ENCODE measurements at regions not wholly inside any gene's neighbourhood (a gene's known extent, or its start where the extent isn't known, plus 50 kb on each side); places are given as distances from the start of the nearest gene placed in this dataset.

DNA sequence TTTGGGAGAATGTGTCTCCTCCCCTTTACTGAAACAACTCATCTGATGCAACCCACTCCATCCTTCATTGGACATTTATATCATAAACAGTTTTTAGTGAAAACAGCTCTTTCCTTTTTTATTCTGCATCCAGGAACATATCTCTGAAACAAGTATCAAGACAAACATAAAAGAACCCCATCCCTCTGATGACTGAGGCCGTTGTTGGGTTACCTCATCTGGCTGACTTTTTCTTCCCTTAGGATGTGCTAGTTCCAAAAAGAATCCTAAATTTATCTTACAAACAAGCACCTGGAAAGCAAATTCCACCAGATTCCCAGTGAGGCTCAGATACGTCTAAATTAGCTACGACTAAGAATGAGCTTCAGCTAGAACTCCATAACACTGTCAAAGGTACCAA lies 483.7 kb upstream of the INTU start:
- no peak overlapping the region for H3K9ac ChIP-seq (ENCODE audit: low read length)
- no peaks in the 10 kb centered on the region for H3K9me3 ChIP-seq (ENCODE audit: insufficient read depth, low read depth, low read length)
- H3K27ac Mint-ChIP-seq (ENCODE audit: unreplicated experiment), result no peak overlapping the region
- no peaks in the 10 kb centered on the region for H4K20me1 ChIP-seq (ENCODE audit: insufficient read depth, low read length)
- H3K4me2 ChIP-seq (ENCODE audit: low read length), result no peak overlapping the region
- no peak for DNase-seq (ENCODE audit: low read depth)
- no peak overlapping the region for H3K4me3 Mint-ChIP-seq (ENCODE audit: unreplicated experiment)
- no peaks in the 10 kb centered on the region for H3K4me1 ChIP-seq (ENCODE audit: insufficient read depth, low read length)
- no peaks in the 10 kb centered on the region for H3K36me3 Mint-ChIP-seq (ENCODE audit: low read depth, unreplicated experiment)
- no peaks in the 10 kb centered on the region for H3K79me2 ChIP-seq (ENCODE audit: insufficient read depth, low read length)
- H3K9me3 Mint-ChIP-seq (ENCODE audit: unreplicated experiment), result peaks cover 5% of the 10 kb centered on the region
- H3K4me1 Mint-ChIP-seq (ENCODE audit: low read depth, unreplicated experiment), result peaks cover 4% of the 10 kb centered on the region
- FAIRE-seq, result peak; percentile 39
- no peak overlapping the region for H3K4me3 ChIP-seq (ENCODE audit: insufficient read depth, low read depth, low read length)
- H3K27me3 Mint-ChIP-seq (ENCODE audit: low read depth, unreplicated experiment), result no peaks in the 10 kb centered on the region
- H3K36me3 ChIP-seq (ENCODE audit: insufficient read depth, low read length), result no peaks in the 10 kb centered on the region
- TF ChIP-seq EZH2 (IDR thresholded peaks at IDR 0.05; ENCODE audit: insufficient read depth, low read length) (no peak), CTCF (IDR thresholded peaks at IDR 0.05; ENCODE audit: insufficient read depth, low read depth, low read length) (no peak)
- no peak overlapping the region for H2AFZ ChIP-seq (ENCODE audit: low read depth, low read length)
- H3K27me3 ChIP-seq (ENCODE audit: insufficient read depth, low read length), result no peaks in the 10 kb centered on the region
- H3K27ac ChIP-seq (ENCODE audit: low read depth, low read length), result no peak overlapping the region

DNA sequence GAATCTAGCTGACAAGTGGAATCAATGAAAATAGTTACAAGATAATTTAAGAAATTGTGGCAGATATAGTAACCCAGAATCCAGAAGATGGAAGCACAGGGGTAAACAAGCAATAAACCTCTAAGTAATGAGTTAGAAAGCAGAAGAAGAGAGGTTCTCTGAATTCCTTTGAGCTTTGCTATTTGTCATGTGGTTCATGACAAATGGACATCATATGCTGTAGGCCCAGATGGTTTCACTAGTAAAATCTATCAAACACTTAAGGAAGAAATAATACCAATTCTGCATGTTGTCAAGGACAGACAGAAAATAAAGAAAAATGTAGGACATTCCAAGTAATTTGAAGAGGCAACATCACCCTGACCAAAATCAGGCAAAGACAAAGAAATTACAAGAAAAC lies 480.8 kb upstream of the INTU start:
- DNase-seq (ENCODE audit: low read depth) (peak; percentile 6), FAIRE-seq (no peak)
- TF ChIP-seq CTCF (IDR thresholded peaks at IDR 0.05; ENCODE audit: insufficient read depth, low read depth, low read length) (no peak), EZH2 (IDR thresholded peaks at IDR 0.05; ENCODE audit: insufficient read depth, low read length) (no peak)
- no peak overlapping the region for H2AFZ ChIP-seq (ENCODE audit: low read depth, low read length)
- Mint-ChIP-seq H3K27me3 (ENCODE audit: low read depth, unreplicated experiment) (no peaks in the 10 kb centered on the region), H3K4me1 (ENCODE audit: low read depth, unreplicated experiment) (no peaks in the 10 kb centered on the region), H3K27ac (ENCODE audit: unreplicated experiment) (no peak overlapping the region), H3K4me3 (ENCODE audit: unreplicated experiment) (no peak overlapping the region), H3K36me3 (ENCODE audit: low read depth, unreplicated experiment) (no peaks in the 10 kb centered on the region), H3K9me3 (ENCODE audit: unreplicated experiment) (peaks cover 5% of the 10 kb centered on the region)
- no peak overlapping the region for H3K4me2 ChIP-seq (ENCODE audit: low read length)
- H3K79me2 ChIP-seq (ENCODE audit: insufficient read depth, low read length), result no peaks in the 10 kb centered on the region
- H3K27me3 ChIP-seq (ENCODE audit: insufficient read depth, low read length), result no peaks in the 10 kb centered on the region
- H3K36me3 ChIP-seq (ENCODE audit: insufficient read depth, low read length), result no peaks in the 10 kb centered on the region
- no peak overlapping the region for H3K27ac ChIP-seq (ENCODE audit: low read depth, low read length)
- no peaks in the 10 kb centered on the region for H4K20me1 ChIP-seq (ENCODE audit: insufficient read depth, low read length)
- H3K4me3 ChIP-seq (ENCODE audit: insufficient read depth, low read depth, low read length), result no peak overlapping the region
- H3K4me1 ChIP-seq (ENCODE audit: insufficient read depth, low read length), result no peaks in the 10 kb centered on the region
- H3K9ac ChIP-seq (ENCODE audit: low read length), result no peak overlapping the region
- H3K9me3 ChIP-seq (ENCODE audit: insufficient read depth, low read depth, low read length), result no peaks in the 10 kb centered on the region

GRCh38 chr4:127155116-127155515 lies 477.6 kb upstream of the INTU start:
- H2AFZ ChIP-seq (ENCODE audit: low read depth, low read length), result no peak overlapping the region
- Mint-ChIP-seq H3K27me3 (ENCODE audit: low read depth, unreplicated experiment) (no peaks in the 10 kb centered on the region), H3K9me3 (ENCODE audit: unreplicated experiment) (no peaks in the 10 kb centered on the region), H3K4me1 (ENCODE audit: low read depth, unreplicated experiment) (no peaks in the 10 kb centered on the region), H3K4me3 (ENCODE audit: unreplicated experiment) (no peak overlapping the region), H3K27ac (ENCODE audit: unreplicated experiment) (no peak overlapping the region), H3K36me3 (ENCODE audit: low read depth, unreplicated experiment) (no peaks in the 10 kb centered on the region)
- no peaks in the 10 kb centered on the region for H3K27me3 ChIP-seq (ENCODE audit: insufficient read depth, low read length)
- no peak overlapping the region for H3K27ac ChIP-seq (ENCODE audit: low read depth, low read length)
- no peak overlapping the region for H3K9ac ChIP-seq (ENCODE audit: low read length)
- DNase-seq (ENCODE audit: low read depth) (no peak), FAIRE-seq (no peak)
- TF ChIP-seq CTCF (IDR thresholded peaks at IDR 0.05; ENCODE audit: insufficient read depth, low read depth, low read length), result no peak
- no peak for TF ChIP-seq EZH2 (IDR thresholded peaks at IDR 0.05; ENCODE audit: insufficient read depth, low read length)
- H4K20me1 ChIP-seq (ENCODE audit: insufficient read depth, low read length), result no peaks in the 10 kb centered on the region
- H3K79me2 ChIP-seq (ENCODE audit: insufficient read depth, low read length), result no peaks in the 10 kb centered on the region
- no peak overlapping the region for H3K4me2 ChIP-seq (ENCODE audit: low read length)
- H3K9me3 ChIP-seq (ENCODE audit: insufficient read depth, low read depth, low read length), result no peaks in the 10 kb centered on the region
- no peak overlapping the region for H3K4me3 ChIP-seq (ENCODE audit: insufficient read depth, low read depth, low read length)
- H3K4me1 ChIP-seq (ENCODE audit: insufficient read depth, low read length), result no peaks in the 10 kb centered on the region
- no peaks in the 10 kb centered on the region for H3K36me3 ChIP-seq (ENCODE audit: insufficient read depth, low read length)
